Esophagus squamous epithelium (tissue), 4 donors: ENCODE measurements at regions not wholly inside any gene's neighbourhood (a gene's known extent, or its start where the extent isn't known, plus 50 kb on each side); places are given as distances from the start of the nearest gene placed in this dataset.

Source experiments
- CTCF ChIP-seq, 6 experiments: fragments of 450-650 bp in 4 of 6; fragments of 200-600 bp in 2 of 6; sonication (generic) in 2 of 6; IDR thresholded peaks; one replicate each; pipeline ENCODE4 v1.5.1; 2016 to 2019; ENCODE audit warnings: antibody characterized with exemption in 6 of 6, mild to moderate bottlenecking in 4 of 6, moderate library complexity in 4 of 6
- POLR2A ChIP-seq, 4 donors: fragments of 450-650 bp; IDR thresholded peaks; one replicate each; pipeline ENCODE4 v1.6.1; 2017; ENCODE audit warnings: antibody characterized with exemption in 4 of 4, mild to moderate bottlenecking in 4 of 4, moderate library complexity in 3 of 4

GRCh38 chr11:45366619-45367190, 80.6 kb upstream of the SYT13 start:
- TF ChIP-seq POLR2A (IDR thresholded peaks at IDR 0.05) (no peak), CTCF (IDR thresholded peaks at IDR 0.05) (no peak)
